H9 (cell line): ENCODE measurements at regions not wholly inside any gene's neighbourhood (a gene's known extent, or its start where the extent isn't known, plus 50 kb on each side); places are given as distances from the start of the nearest gene placed in this dataset.

ENCODE experiments used
- DNase-seq: peaks from one replicate; pipeline ENCODE4 v3.0.0-alpha.2; 2017
- H2AFZ ChIP-seq: one replicate; pipeline ENCODE4 v1.6.1; 2013; ENCODE audit warnings: mild to moderate bottlenecking, low read length, control low read depth, moderate library complexity
- H2AK5ac ChIP-seq: 2 replicates; pipeline ENCODE4 v1.6.1; 2013; ENCODE audit warnings: low read length, control low read depth, mixed read lengths; ENCODE audit not compliant: insufficient read length
- H2BK120ac ChIP-seq: one replicate; pipeline ENCODE4 v1.6.1; 2013; ENCODE audit warnings: low read depth, mild to moderate bottlenecking, low read length, control low read depth, inconsistent platforms; ENCODE audit not compliant: poor library complexity, severe bottlenecking
- H2BK12ac ChIP-seq: 2 replicates; pipeline ENCODE4 v1.6.1; 2013; ENCODE audit warnings: low read length, control low read depth, mixed read lengths, low read depth; ENCODE audit not compliant: insufficient read length
- H2BK15ac ChIP-seq: 2 replicates; pipeline ENCODE4 v1.6.1; 2013; ENCODE audit warnings: low read depth, low read length, control low read depth
- H2BK20ac ChIP-seq: one replicate; pipeline ENCODE4 v1.6.1; 2013; ENCODE audit warnings: low read depth, mild to moderate bottlenecking, low read length, control low read depth, inconsistent platforms; ENCODE audit not compliant: poor library complexity, severe bottlenecking
- H2BK5ac ChIP-seq: 2 replicates; pipeline ENCODE4 v1.6.1; 2013; ENCODE audit warnings: low read length, control low read depth, mixed read lengths; ENCODE audit not compliant: insufficient read length
- H3K14ac ChIP-seq: 2 replicates; pipeline ENCODE4 v1.6.1; 2013; ENCODE audit warnings: low read length, control low read depth; ENCODE audit not compliant: insufficient read depth
- H3K18ac ChIP-seq: 2 replicates; pipeline ENCODE4 v1.6.1; 2013; ENCODE audit warnings: low read depth, mild to moderate bottlenecking, mixed read lengths, low read length, control low read depth; ENCODE audit not compliant: insufficient read length
- H3K23ac ChIP-seq: 2 replicates; pipeline ENCODE4 v1.6.1; 2013; ENCODE audit warnings: low read length, control low read depth, mixed read lengths, low read depth; ENCODE audit not compliant: insufficient read length
- H3K23me2 ChIP-seq: 2 replicates; pipeline ENCODE4 v1.6.1; 2013; ENCODE audit warnings: low read depth, mild to moderate bottlenecking, mixed read lengths, low read length, control low read depth; ENCODE audit not compliant: insufficient read length, poor library complexity, severe bottlenecking
- H3K27ac ChIP-seq: 2 replicates; pipeline ENCODE4 v1.5.1; 2013; ENCODE audit warnings: low read length, control low read depth, mixed read lengths, low read depth; ENCODE audit not compliant: insufficient read length
- H3K27me3 ChIP-seq: 2 replicates; pipeline ENCODE4 v1.6.1; 2013; ENCODE audit warnings: low read length, control low read depth, inconsistent platforms; ENCODE audit not compliant: insufficient read depth
- H3K4ac ChIP-seq: 2 replicates; pipeline ENCODE4 v1.6.1; 2013; ENCODE audit warnings: low read depth, mild to moderate bottlenecking, control low read depth, inconsistent platforms, low read length, moderate library complexity
- H3K4me1 ChIP-seq: 2 replicates; pipeline ENCODE4 v1.6.1; 2013; ENCODE audit warnings: low read length, control low read depth, inconsistent platforms; ENCODE audit not compliant: insufficient read depth
- H3K4me2 ChIP-seq: 2 replicates; pipeline ENCODE4 v1.6.1; 2013; ENCODE audit warnings: low read length, control low read depth, mixed read lengths; ENCODE audit not compliant: insufficient read length, insufficient read depth
- H3K56ac ChIP-seq: 2 replicates; pipeline ENCODE4 v1.6.1; 2013; ENCODE audit warnings: low read depth, mild to moderate bottlenecking, mixed read lengths, low read length, control low read depth; ENCODE audit not compliant: insufficient read length
- H3K79me1 ChIP-seq: 2 replicates; pipeline ENCODE4 v1.6.1; 2013; ENCODE audit warnings: low read depth, mild to moderate bottlenecking, moderate library complexity, low read length, control low read depth, inconsistent platforms; ENCODE audit not compliant: insufficient read depth, poor library complexity, severe bottlenecking
- H3K79me2 ChIP-seq: 2 replicates; pipeline ENCODE4 v1.6.1; 2013; ENCODE audit warnings: low read length, control low read depth, inconsistent platforms; ENCODE audit not compliant: insufficient read depth
- H3K9ac ChIP-seq: 2 replicates; pipeline ENCODE4 v1.6.1; 2013; ENCODE audit warnings: low read length, control low read depth, mixed read lengths; ENCODE audit not compliant: insufficient read length; ENCODE audit errors: extremely low read depth
- H3K9me3 ChIP-seq: one replicate; pipeline ENCODE4 v1.6.1; 2013; ENCODE audit warnings: low read depth, low read length, inconsistent platforms; ENCODE audit not compliant: control insufficient read depth
- H3T11ph ChIP-seq: one replicate; pipeline ENCODE4 v1.6.1; 2013; ENCODE audit warnings: mild to moderate bottlenecking, low read length, control low read depth, inconsistent platforms
- H4K20me1 ChIP-seq: one replicate; pipeline ENCODE4 v1.6.1; 2013; ENCODE audit not compliant: control insufficient read depth, insufficient read length, insufficient read depth
- H4K5ac ChIP-seq: 2 replicates; pipeline ENCODE4 v1.6.1; 2013; ENCODE audit warnings: low read depth, mild to moderate bottlenecking, mixed read lengths, low read length, control low read depth; ENCODE audit not compliant: insufficient read length
- H4K8ac ChIP-seq: replicated peaks from 2 replicates; pipeline ENCODE4 v1.6.1; 2013; ENCODE audit warnings: low read length, control low read depth, mixed read lengths, low read depth; ENCODE audit not compliant: insufficient read length
- H4K91ac ChIP-seq: 2 replicates; pipeline ENCODE4 v1.6.1; 2013; ENCODE audit warnings: low read depth, mild to moderate bottlenecking, moderate library complexity, mixed read lengths, low read length, control low read depth; ENCODE audit not compliant: insufficient read length
- H3K27ac Mint-ChIP-seq, 3 experiments: 2 replicates in 2 of 3; 3 replicates in 1 of 3; pipeline ENCODE4 v1.8.0; 2020 to 2021; ENCODE audit warnings: mixed read lengths in 3 of 3, mild to moderate bottlenecking in 1 of 3, moderate library complexity in 1 of 3
- H3K27me3 Mint-ChIP-seq: 2 replicates; pipeline ENCODE4 v1.8.0; 2021; ENCODE audit warnings: low read depth, mild to moderate bottlenecking, moderate library complexity, mixed read lengths
- H3K36me3 Mint-ChIP-seq, 3 experiments: 2 replicates in 2 of 3; 3 replicates in 1 of 3; pipeline ENCODE4 v1.8.0; 2020 to 2021; ENCODE audit warnings: low read depth in 3 of 3, mixed read lengths in 3 of 3; ENCODE audit not compliant: insufficient read depth in 1 of 3
- H3K4me1 Mint-ChIP-seq, 2 experiments: 2 replicates each; pipeline ENCODE4 v1.8.0; 2020; ENCODE audit warnings: mixed read lengths in 2 of 2
- H3K4me3 Mint-ChIP-seq, 2 experiments: 2 replicates in 1 of 2; 3 replicates in 1 of 2; pipeline ENCODE4 v1.8.0; 2020 to 2021; ENCODE audit warnings: mild to moderate bottlenecking in 2 of 2, mixed read lengths in 2 of 2, moderate library complexity in 1 of 2
- H3K9me3 Mint-ChIP-seq, 2 experiments: 2 replicates in 1 of 2; 3 replicates in 1 of 2; pipeline ENCODE4 v1.8.0; 2020; ENCODE audit warnings: mild to moderate bottlenecking in 2 of 2, mixed read lengths in 2 of 2, moderate library complexity in 1 of 2
- WGBS: extraction: QIAGEN DNeasy Blood & Tissue Kit; methylation state at CpG from one replicate; pipeline ENCODE4 v1.1.7; 2013; ENCODE audit warnings: missing lambda C conversion rate, low lambda C conversion rate, mixed read lengths; ENCODE audit not compliant: insufficient read length; ENCODE audit errors: extremely low coverage; 5-methylcytosine and 5-hydroxymethylcytosine counted together
- TF ChIP-seq, protein P1 (sequence below): fragments of 200-600 bp; sonication (generic); conservative IDR thresholded peaks from 3 replicates; pipeline ENCODE4 v1.8.0; 2021; ENCODE audit warnings: antibody characterized with exemption, mild to moderate bottlenecking

DNA sequence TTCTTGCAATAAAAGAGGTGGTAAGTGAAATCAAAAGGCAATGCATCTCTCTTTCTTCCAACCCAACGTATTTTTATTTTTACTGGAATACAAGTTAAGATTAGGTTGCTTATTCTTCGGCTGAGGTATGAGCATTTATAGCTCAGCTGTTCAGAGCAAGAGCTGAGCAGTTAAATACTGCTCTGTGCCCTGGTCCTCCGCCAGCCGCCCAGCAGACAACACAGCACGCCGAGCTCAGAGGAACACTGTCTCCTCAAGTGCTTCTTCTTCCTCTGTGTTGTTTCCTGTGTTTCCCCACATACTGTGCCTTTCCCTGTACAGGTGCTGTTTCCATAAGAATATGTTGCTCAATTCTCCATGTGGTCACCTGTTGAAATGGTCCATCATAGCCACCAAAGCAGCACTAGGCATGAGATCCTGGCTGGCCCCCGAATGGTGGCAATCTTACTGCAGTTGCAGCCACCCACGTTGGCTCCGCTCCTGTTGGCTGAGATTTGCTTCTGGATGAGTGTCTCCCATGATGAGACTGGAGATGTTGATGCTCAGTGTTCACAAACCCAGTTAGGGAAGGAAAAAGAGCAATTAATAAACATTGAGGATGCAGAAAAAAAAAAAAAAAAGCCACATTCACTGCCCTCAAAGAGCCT lies 515.3 kb downstream of the GRIN2A start:
- no peaks in the 10 kb centered on the region for H4K20me1 ChIP-seq
- H3K4me2 ChIP-seq: no peak overlapping the region
- H3K23me2 ChIP-seq: no peaks in the 10 kb centered on the region
- no peak for DNase-seq
- H4K5ac ChIP-seq: no peak overlapping the region
- no peak overlapping the region for H3K23ac ChIP-seq
- H3T11ph ChIP-seq: no peak overlapping the region
- H3K9me3 ChIP-seq: no peaks in the 10 kb centered on the region
- Mint-ChIP-seq H3K27ac (no peak overlapping the region; a peak in 1 of 7 replicates), H3K4me3 (no peak overlapping the region), H3K27me3 (0 out of 2 replicates have a peak, but pooled peaks cover 1% of the 10 kb centered on the region), H3K4me1 (peaks cover 12% of the 10 kb centered on the region in 2 experiments), H3K36me3 (peaks cover 4 to 14% (median 9%) of the 10 kb centered on the region in 3 experiments; a peak in 5 of 7 replicates), H3K9me3 (peaks cover 0 to 4% of the 10 kb centered on the region in 2 experiments; a peak in 1 of 5 replicates)
- H3K14ac ChIP-seq: no peak overlapping the region
- no CpG with 5 or more reads among the region's 9 CpGs for WGBS
- H4K8ac ChIP-seq: no peak overlapping the region
- H3K79me2 ChIP-seq: peaks cover 5% of the 10 kb centered on the region; the same call in 1 of the 2 replicates
- no peak overlapping the region for H3K9ac ChIP-seq
- H2BK12ac ChIP-seq: no peak overlapping the region
- H2AK5ac ChIP-seq: no peak overlapping the region
- no peak overlapping the region for H2BK120ac ChIP-seq
- H3K27ac ChIP-seq: no peak overlapping the region
- no peak overlapping the region for H2AFZ ChIP-seq
- H3K4ac ChIP-seq: no peak overlapping the region
- no peak overlapping the region for H3K18ac ChIP-seq
- no peak overlapping the region for H2BK20ac ChIP-seq
- no peak overlapping the region for H2BK15ac ChIP-seq
- TF ChIP-seq, protein P1, sequence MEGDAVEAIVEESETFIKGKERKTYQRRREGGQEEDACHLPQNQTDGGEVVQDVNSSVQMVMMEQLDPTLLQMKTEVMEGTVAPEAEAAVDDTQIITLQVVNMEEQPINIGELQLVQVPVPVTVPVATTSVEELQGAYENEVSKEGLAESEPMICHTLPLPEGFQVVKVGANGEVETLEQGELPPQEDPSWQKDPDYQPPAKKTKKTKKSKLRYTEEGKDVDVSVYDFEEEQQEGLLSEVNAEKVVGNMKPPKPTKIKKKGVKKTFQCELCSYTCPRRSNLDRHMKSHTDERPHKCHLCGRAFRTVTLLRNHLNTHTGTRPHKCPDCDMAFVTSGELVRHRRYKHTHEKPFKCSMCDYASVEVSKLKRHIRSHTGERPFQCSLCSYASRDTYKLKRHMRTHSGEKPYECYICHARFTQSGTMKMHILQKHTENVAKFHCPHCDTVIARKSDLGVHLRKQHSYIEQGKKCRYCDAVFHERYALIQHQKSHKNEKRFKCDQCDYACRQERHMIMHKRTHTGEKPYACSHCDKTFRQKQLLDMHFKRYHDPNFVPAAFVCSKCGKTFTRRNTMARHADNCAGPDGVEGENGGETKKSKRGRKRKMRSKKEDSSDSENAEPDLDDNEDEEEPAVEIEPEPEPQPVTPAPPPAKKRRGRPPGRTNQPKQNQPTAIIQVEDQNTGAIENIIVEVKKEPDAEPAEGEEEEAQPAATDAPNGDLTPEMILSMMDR: no peak
- no peaks in the 10 kb centered on the region for H3K79me1 ChIP-seq
- no peak overlapping the region for H2BK5ac ChIP-seq
- H3K4me1 ChIP-seq: peaks cover 6% of the 10 kb centered on the region
- H3K56ac ChIP-seq: no peak overlapping the region
- H3K27me3 ChIP-seq: no peaks in the 10 kb centered on the region
- no peak overlapping the region for H4K91ac ChIP-seq
